ENCODE measurements at regions not wholly inside any gene's neighbourhood (a gene's known extent, or its start where the extent isn't known, plus 50 kb on each side); places are given as distances from the start of the nearest gene placed in this dataset.
"Not testable (repeated sequence)": the region's sequence is repeated elsewhere in the genome, so short reads cannot be mapped to it uniquely, and the experiment has no call there.

DNA sequence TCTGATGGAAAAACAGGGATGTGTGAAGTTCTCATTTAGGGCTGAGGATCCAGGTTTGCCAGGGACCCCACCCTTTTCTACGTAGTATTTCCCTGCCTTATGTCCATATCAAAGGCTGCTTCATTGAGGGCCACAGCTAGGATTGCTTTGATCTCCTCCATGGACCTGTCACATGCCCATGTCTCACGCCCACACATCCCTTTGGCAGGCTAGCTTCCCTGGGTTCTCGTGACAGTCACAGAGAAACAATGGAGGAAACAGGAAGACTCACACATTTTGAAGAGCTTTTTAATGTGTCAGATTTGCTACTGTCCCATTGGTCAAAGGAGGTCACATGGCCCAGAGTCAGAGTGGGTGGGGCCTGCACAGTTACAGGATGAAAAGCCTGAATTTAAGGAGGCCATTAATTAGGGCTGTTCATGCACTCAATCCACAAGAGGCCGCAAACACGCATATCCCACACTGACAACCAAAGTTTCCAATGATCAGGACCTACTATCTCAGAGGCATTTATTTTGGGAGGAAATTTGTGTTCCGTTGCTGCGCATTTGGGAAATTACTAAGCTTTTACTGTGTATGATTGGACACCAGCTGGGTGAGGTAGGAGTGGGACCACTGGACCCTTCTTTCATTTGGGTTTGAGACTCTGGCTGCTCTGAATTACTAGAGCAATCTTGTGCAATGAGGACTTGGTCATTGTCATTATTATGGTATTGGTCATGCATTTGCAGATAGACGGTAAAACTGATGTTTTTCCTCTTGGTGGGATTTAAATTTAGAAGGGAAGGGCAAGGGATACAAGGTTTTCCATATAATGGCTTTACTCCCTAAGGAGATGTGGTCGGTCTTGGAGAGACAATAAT is 266.2 kb downstream of the KTN1 start:
- no peak for DNase-seq (ENCODE audit: low spot score)

DNA sequence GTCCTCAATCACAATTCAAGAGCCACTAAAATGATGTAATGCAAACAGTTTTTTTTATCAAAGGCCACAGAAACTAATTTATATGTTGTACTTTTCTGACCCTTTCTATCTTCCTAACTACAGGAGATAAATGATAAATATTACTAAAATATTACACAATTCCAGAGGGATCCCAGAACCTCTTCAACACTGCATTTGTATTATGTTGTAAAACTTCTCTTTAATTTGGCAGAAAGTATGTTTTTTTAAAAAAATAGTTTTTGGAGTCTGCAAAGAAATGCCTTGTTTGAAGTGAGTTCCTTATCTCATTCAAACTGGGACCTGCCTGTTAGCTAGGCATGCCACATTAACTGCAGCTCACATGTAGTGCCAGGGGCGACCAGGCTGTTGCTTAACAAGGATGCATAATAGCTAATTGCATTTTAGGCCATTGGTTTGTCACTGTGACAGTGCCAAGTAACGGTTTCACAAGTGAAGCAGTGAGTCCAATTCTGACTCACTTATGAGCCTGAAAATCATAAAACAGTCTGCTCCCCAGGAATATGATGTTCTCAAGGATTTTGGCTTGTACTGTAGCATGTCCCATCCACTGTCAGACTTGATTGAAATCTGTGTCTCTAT is 266.9 kb downstream of the KTN1 start:
- DNase-seq (ENCODE audit: low spot score) = no peak

DNA sequence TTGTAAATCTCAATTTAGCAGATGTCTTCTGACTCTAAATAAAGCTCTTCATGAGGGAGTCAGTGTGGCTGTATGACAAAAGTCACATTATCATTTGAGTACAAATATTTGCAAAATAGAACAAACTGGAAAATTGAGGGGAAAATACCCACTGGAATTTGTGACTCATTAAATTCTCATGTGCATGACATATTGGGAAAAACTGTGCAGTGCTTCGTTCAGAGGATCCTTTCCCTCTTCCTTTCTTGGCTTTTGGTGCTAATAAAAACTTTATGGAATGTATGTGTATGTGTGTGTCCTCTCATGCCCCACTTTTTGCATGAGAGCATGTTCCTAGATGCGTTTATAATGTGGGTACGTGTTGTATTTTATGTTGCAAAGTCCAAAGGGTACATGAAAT is 267.8 kb downstream of the KTN1 start:
- no peak for DNase-seq (ENCODE audit: low spot score)

DNA sequence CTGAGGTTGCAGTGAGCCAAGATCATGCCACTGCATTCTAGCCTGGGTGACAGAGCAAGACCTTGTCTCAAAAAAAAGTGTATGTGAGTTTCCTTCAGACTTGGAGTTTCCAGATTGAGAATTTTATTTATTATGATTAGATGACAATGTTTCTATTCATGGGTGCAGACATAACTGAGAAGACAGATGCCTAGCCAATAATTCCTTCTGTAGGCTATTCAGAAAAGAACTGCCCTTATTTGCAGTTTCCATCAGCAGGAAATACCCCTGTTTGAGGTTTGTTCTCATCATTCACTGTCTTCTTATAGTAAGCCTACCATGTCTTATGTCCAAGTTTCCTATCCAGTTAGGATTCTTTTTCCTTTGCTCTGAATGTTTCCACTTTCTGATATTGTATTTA is 269.0 kb downstream of the KTN1 start:
- DNase-seq (ENCODE audit: low spot score) = no peak

DNA sequence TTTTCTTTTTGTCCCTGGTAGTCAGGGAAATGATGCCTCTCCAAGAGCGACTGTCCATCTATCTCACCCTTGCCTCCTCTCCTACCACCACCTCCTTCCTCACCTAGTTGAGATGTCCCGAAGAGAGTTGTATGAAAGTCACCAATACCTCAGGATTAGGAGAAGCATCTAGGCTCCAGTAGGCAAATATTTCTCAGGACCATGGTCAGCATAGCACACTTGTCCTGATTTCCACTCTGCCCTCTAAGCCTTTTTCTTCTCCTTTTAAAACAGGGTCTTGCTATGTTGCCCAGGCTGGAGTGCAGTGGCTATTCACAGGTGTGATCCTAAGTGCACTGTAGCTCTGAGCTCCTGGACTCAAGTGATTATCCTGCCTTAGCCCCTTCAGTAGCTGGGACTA is 268.4 kb upstream of the PELI2 start:
- DNase-seq (ENCODE audit: low spot score) = no peak

DNA sequence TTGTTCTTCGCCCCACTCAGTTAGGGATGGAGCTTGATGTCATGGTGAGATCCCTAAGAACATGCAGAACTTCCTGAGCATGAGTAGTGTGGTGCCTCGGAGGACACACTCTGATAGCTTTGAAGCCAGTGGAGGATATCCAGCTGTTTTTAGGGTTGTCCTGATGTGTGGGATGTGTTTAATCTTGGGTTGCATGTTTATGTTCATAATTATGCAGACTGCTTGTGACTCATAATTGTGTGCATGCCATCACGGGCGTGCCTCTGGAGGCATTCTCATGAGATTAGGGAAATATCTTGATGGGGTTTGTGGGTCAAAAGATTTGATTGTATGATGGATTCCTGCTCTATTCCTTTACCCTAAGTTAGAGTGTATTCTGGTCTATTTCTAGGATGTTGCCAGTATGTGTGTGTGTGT is 267.4 kb upstream of the PELI2 start:
- DNase-seq (ENCODE audit: low spot score) = no peak

DNA sequence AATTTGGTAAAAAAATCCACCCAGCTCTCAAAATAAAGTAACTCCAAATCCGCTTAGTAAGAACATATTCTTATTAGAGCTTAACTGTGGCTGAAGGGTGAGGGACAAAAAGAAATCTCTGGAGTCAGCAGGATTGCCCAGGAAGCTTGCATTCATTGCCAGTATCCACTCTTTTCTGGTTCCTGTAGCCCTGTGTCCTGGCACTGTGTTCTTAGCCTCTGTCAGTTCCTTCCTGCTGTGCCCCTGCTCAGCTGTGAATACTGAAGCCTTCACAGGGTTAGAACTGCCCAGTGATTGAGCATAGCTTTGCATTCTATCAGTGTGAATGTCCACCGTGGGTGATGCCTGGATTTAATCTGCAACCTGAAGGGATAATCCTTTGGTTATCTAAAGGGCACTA is 266.9 kb upstream of the PELI2 start:
- DNase-seq (ENCODE audit: low spot score) = no peak

DNA sequence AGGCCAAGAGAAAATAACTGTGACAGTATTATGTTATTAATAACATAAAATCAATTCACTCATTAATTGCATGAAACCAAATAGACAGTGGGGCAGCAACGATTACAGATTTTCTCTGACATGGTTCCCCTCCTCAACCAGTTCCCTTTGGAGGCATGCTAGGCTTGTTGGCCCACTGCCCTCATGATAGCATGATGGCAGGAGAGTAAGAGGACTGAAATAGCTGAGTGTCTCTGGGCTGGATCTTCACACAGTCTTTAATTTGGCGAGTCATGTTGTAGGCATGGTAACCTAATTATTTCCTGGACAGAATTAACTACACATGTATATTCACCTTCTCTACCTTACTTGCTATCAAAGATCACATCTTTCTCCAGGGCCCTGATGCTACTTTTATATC is 266.2 kb upstream of the PELI2 start:
- no peak for DNase-seq (ENCODE audit: low spot score)

DNA sequence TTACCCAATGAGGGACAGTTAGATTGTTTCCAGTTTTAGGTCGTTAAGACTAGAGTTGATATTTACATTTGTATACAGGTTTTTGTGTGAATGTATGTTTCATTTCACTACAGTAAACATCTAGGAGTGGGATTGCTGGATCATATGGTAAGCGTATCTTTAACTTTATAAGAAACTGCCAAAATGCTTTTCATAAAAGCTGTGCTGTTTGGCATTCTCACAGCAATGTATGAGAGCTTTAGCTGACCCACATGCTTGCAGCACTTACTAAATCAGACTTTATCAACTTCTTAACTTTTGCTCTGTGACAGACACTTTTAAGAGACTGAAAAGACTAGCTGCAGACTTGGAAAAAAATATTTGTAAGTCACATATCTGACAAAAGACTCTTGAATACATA is 262.5 kb upstream of the PELI2 start:
- no peak for DNase-seq (ENCODE audit: low spot score)

DNA sequence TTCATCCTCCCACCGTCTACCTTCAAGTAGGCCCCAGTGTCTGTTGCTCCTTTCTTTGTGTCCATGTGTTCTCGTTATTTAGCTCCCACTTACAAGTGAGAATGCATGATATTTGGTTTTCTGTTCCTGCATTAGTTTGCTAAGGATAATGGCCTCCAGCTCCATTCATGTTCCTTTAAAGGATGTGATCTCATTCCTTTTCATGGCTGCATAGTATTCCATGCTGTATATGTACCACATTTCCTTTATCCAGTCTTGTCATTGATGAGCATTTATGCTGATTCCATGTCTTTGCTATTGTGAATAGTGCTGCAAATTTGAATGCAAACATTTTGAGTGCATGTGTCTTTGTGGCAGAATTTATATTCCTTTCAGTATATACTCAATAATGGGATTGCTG is 259.6 kb upstream of the PELI2 start:
- no peak for DNase-seq (ENCODE audit: low spot score)

DNA sequence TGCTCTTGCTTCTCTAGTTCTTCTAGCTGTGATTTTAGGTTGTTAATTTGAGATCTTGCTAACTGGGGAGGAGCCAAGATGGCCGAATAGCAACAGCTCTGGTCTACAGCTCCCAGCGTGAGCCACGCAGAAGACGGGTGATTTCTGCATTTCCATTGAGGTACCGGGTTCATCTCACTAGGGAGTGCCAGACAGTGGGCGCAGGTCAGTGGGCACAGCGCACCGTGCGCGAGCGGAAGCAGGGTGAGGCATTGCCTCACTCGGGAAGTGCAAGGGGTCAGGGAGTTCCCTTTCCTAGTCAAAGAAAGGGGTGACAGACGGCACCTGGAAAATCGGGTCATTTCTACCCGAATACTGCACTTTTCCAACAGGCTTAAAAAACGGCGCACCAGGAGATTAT is 256.6 kb upstream of the PELI2 start:
- DNase-seq (ENCODE audit: low spot score) = not testable (repeated sequence)

DNA sequence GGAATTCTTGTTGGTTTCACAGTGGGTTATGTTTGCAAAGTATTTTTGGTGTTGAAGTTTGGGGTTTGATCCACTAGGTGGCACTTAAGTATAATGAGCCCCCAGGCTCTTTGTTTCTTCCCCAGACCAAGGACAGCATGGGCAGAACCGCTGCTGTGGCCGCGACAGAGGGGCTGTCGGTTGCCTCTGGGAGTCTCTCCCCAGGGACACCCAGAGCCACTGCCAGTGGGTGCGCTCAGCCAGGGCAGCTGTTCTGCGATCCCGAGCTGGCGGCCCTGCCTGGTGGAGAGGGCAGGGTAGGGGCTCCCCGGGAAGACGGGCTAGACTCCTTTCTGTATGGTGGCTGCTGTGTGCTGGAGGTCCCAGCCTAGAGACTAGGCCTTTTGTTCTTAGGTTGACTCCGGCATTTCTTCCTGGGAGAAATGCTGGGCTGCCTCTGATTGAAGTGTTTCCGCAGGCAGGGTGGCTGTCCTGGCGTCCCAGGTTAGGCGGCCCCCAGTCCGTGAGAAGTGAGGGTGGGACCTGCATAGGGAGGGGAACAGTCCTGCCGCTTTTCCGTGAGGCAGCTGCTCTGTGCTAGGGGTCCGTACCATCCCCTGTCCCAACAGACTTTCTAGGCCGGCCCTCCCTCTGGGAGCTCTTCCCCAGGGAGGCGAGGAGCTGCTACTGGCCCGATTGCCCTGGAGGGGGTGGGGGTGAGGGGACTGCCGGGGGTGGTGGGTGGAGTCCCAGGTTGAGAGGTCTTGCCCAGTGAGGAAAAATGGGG is 253.1 kb upstream of the PELI2 start:
- no peak for DNase-seq (ENCODE audit: low spot score)

DNA sequence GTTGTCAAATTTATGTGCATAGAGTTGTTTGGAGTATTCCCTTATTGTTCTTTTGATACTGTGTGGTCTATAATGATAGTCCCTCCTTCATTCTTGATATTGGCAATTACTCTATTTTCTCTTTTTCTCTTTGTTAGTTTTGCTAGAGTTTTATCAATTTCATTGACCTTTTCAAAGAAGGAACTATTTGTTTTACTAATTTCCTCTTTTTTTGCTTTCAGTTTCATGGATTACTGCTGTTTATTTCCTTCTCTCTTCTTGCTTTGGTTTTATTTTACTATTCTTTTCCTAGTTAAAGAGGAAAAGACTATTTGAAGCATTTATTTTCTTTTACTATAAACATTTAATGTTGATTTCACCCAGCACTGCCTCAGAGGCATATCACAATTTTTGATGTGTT is 250.9 kb upstream of the PELI2 start:
- no peak for DNase-seq (ENCODE audit: low spot score)

DNA sequence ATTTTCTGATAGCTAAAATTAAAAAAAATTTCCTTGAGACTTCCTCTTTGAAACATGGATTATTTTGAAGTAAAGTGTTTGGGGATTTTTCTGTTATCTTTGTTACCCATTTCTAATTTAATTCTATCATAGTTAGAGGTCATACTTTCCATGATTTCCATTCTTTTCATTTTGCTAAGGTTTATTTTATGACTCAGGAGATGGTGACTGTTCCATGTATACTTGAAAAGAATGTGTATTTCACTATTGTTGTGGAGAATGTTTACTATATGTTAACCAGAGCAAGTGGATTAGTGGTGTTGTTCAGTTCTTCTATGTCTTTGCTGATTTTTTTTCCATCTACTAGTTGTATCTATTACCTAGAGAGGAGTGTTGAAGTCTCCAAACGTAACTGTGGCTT is 250.5 kb upstream of the PELI2 start:
- no peak for DNase-seq (ENCODE audit: low spot score)

DNA sequence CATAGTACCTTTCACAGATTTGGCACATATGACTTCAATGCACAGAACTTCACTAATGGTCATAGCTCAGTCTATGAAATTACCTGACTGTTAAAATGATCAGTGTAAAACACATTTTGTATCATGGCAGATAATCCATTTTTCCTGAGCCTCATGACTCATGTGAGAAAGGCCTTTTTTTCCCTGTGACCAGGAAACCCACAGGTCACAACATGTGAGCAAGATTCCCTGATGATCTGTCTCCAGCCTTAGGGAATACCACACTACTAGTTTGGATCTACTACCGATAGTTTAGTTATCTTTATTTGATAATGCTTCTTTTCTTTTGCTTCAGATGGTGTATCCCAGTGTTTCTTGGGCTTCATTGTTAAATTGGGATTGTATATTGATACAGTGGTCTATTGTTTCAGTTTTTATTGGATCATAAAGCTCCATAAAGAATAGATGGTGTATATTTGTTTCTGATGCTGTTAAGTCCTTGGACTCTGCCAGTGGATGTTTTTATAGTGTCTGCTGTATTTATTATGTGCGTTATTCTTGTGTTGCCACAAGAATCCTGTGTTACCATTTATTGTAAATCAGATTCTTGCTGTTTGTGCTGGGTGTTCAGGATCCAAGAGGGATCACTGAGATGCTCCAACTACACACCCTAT is 248.7 kb upstream of the PELI2 start:
- DNase-seq (ENCODE audit: low spot score) = no peak

DNA sequence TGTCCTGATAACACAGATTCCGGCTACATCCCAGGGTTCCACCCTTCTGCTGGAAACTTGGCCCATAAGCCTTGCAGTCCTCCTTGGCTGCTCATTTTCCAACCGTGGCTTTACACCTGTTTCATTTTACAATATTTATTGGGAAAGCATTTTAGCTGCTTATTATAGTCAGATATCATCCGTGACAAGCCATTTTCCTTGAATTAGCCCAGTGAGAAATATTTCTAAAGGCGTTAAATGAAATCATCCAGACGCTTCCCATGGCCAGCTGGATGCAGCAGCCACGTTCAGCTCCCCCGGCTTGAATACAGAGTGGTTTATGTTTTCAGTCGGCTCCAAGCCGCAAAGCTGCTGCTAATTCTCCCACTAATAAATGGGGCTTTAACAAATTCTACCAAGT is 245.0 kb upstream of the PELI2 start:
- DNase-seq (ENCODE audit: low spot score) = no peak

DNA sequence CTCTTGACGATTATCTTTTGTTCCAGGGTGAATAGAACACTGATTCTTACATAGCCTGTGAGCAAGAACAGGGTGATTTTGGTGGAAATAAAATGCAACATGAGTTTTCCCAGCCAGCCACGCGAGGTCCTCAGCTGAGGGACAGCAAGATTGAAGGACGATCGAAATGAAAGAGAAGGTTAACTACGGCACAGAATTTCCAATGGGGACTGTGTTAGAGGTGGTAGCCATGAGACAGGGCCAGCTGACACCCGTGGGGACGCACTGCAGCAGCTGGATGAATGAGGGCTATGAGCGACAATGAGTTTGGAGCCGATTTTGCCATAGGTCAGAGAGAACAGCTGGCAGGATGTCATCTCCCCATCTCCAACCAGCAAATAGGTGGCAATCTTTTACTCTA is 243.4 kb upstream of the PELI2 start:
- no peak for DNase-seq (ENCODE audit: low spot score)

DNA sequence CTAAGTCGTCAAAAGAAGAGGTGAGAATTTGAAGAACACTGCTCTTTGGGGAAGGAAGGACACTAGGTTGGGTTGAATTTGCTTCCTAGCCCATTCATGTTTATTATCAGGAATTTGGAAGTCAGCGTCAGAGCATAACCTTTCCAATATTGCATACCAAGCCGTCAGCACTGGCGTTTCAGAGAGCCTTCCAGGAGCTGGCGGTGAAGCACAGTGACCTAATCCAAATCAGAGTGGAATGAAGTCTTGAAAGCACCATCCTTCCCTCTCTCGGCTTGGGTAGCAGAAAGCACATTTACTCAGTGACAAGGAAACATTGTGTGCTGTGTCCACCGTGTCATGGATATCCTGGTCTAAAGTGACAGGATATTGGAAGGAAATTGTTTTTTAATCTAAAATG is 240.3 kb upstream of the PELI2 start:
- no peak for DNase-seq (ENCODE audit: low spot score)

DNA sequence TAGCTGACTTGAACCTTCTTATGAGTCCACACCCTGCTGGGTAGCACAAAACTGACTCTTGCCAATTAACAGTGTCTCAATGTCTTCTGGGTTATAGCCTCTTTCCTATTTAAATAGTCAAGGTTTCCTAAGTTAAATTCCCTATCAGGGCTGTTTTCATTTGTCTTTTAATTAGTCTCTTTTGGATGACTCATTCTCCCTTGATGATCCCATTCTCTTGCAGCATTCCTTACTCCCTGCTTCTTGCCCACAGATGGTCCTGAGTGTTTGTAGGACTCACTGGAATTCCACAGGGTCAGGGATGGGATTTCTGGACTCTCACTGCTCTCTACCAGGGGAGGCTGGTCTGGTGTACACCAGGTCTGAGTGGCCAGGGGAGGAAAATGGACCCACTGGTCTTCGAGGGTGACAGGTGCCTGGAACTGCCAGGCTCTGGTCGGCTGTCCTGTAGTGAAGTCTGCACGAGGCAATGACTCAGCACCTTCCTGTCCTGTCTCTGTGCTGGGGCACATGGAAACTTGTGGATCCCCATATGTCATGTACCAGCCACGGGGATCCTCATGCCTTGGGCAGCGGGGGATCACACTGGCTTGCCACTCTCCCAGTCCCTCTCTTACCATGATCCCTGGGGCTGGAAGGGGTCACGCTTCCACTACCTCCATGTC is 236.5 kb upstream of the PELI2 start:
- DNase-seq (ENCODE audit: low spot score) = no peak

DNA sequence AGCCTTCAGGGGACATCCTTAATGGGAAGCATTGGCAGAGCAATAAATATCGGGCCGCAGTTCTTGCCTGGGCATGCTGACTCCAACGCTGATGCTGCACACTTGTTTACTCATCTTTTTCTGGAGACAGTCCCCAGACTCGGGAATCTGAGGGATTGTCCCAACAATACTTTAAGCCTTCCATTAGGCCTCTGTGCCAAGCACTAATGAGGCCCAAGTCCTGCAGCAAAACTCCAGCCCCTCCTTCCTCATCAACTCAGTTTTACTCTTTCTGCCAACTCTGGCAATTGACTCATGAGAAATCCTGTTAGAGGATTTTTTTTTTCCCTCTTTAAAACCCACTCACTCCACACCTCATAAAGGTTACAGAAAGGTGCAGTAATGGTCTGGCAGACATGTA is 233.4 kb upstream of the PELI2 start:
- DNase-seq (ENCODE audit: low spot score) = no peak

DNA sequence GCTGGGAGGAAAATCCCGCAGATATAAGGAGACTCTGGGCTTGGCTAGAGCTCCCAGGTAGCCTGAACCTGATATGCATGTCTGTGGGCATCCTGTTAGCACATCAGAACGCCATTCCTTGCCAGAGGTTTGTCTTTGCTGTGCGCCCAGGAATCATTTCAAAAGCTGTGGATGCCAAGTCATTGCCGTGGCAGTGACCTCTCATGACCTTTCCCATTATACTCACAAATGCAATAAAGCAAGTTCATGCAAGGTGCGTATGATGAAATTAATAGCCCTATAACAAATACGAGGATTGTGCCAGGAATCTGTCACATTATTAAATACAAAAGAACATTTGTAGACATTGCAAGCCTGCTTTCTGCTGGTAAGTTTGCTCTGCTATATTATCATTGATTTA is 229.1 kb upstream of the PELI2 start:
- no peak for DNase-seq (ENCODE audit: low spot score)

Data from mesenteric fat pad (tissue), 1 donor.